Muscle of leg (tissue), 3 donors: ENCODE measurements at regions not wholly inside any gene's neighbourhood (a gene's known extent, or its start where the extent isn't known, plus 50 kb on each side); places are given as distances from the start of the nearest gene placed in this dataset.

Experiments used
- DNase-seq: peaks from one replicate; pipeline ENCODE4 v3.0.0; 2013
- H3K27ac ChIP-seq: one replicate; pipeline ENCODE4 v1.5.1; 2013; ENCODE audit warnings: mild to moderate bottlenecking, low read length, control low read depth
- H3K27me3 ChIP-seq: one replicate; pipeline ENCODE4 v1.6.1; 2013; ENCODE audit warnings: low read length; ENCODE audit not compliant: control insufficient read depth, insufficient read depth
- H3K36me3 ChIP-seq: one replicate; pipeline ENCODE4 v1.6.1; 2013; ENCODE audit warnings: low read length; ENCODE audit not compliant: control insufficient read depth, insufficient read depth
- H3K4me1 ChIP-seq: one replicate; pipeline ENCODE4 v1.6.1; 2013; ENCODE audit warnings: low read length; ENCODE audit not compliant: control insufficient read depth, insufficient read depth
- H3K4me3 ChIP-seq: one replicate; pipeline ENCODE4 v1.5.1; 2013; ENCODE audit warnings: low read length, control low read depth
- H3K9me3 ChIP-seq: replicated peaks from 2 replicates; pipeline ENCODE4 v1.6.1; 2013; ENCODE audit warnings: low read depth, low read length; ENCODE audit not compliant: control insufficient read depth
- WGBS: methylation state at CpG from one replicate; pipeline ENCODE4 v1.1.5; 2013; ENCODE audit warnings: missing lambda C conversion rate; ENCODE audit not compliant: insufficient coverage; 5-methylcytosine and 5-hydroxymethylcytosine counted together

DNA sequence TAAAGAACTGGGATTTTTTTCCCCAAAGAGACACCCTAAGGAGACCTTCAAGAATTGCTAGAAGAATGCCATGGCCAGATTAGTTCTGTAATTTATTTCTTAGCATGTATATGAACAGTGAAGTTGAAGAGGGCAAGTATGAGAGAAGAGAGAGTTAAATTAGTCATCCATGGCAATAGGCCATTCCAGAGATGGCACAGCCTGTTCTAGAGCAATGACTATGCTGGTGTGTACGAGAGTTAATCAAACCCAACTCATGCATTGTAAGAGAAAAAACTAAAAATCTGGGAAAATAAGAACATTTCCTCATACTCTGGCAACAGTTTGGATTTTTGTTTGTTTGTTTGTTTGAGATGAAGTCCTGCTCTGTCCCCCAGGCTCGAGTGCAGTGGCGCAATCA lies 112.1 kb upstream of the PIK3C3 start:
- Histone ChIP-seq H3K27ac (no peak overlapping the region), H3K9me3 (no peaks in the 10 kb centered on the region)
- whole genome bisulfite sequencing = 100% methylated on average over 2 of the region's 3 CpGs

GRCh38 chr18:41829647-41830516 lies 125.2 kb upstream of the PIK3C3 start:
- Histone ChIP-seq H3K9me3 (no peaks in the 10 kb centered on the region), H3K27ac (no peak overlapping the region), H3K36me3 (no peaks in the 10 kb centered on the region), H3K27me3 (no peaks in the 10 kb centered on the region), H3K4me1 (no peaks in the 10 kb centered on the region), H3K4me3 (no peak overlapping the region)
- no peak for DNase-seq
- 67% methylated on average over 6 of the region's 10 CpGs for WGBS

More for the DNA sequence above, 112.1 kb upstream of the PIK3C3 start:
- Histone ChIP-seq H3K27me3 (no peaks in the 10 kb centered on the region), H3K4me3 (no peak overlapping the region), H3K36me3 (no peaks in the 10 kb centered on the region), H3K4me1 (no peaks in the 10 kb centered on the region)
- DNase-seq = no peak

- Histone ChIP-seq H3K27ac (no peak overlapping the region), H3K27me3 (no peaks in the 10 kb centered on the region), H3K36me3 (no peaks in the 10 kb centered on the region), H3K4me3 (no peak overlapping the region), H3K9me3 (no peaks in the 10 kb centered on the region), H3K4me1 (no peaks in the 10 kb centered on the region)
- DNase-seq = no peak
- 80% methylated on average over 1 of the region's 2 CpGs for WGBS
Measured at GRCh38 chr18:41828137-41828536, 126.9 kb upstream of the PIK3C3 start.

GRCh38 chr18:41820784-41821183 lies 134.2 kb upstream of the PIK3C3 start:
- Histone ChIP-seq H3K9me3 (no peaks in the 10 kb centered on the region), H3K27ac (no peak overlapping the region), H3K4me3 (no peak overlapping the region), H3K4me1 (no peaks in the 10 kb centered on the region), H3K36me3 (no peaks in the 10 kb centered on the region), H3K27me3 (no peaks in the 10 kb centered on the region)
- DNase-seq = no peak
- whole genome bisulfite sequencing = 94% methylated on average over 2 of the region's 3 CpGs

DNA sequence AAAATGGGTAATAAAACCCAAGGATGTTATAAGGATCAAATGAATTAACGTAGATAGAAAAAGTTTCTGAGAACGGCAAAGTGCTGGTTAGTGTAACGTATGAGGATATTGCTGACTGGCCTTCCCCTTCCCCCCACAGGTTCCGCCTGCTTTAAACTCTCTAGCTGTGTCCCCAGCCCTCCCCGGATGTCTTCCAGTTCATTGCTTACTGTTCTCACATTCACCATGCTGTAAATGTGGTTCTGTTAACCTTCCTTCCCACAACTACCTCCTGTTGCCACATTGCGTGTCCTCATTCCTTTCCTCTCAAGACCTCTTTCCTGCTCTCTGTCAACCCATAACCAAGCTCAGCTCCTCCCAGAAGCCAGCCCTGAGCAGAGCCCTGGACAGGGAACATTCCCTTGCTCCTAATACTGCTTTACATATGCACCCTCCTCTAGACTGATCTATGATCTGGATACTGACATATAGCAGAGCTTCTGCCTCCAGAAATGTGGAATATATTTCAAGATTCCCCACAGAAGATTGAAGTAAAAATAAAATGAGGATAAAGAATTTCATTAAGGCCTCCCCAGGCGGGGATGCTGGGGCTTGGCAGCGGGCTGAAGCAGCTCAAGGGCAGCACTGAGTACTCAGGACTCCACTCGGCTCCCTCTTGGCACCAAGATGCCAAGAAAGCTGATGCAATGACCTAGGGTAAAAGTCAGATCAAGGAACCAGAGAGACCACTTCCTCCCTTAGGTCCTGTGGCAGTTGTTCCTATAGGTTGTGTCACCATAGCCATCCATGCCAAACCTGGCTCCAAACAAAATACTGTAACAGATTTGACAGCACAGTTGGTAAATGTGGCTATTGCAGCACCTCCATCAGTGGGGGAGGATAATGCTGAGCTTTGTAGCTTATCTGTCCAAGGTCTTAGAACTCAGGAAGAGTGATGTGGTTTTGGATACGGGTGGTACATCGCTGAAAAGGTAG lies 136.4 kb upstream of the PIK3C3 start:
- Histone ChIP-seq H3K27me3 (no peaks in the 10 kb centered on the region), H3K4me3 (no peak overlapping the region), H3K4me1 (no peaks in the 10 kb centered on the region), H3K36me3 (no peaks in the 10 kb centered on the region), H3K9me3 (no peaks in the 10 kb centered on the region), H3K27ac (no peak overlapping the region)
- WGBS = 71% methylated on average over 6 of the region's 11 CpGs
- DNase-seq = no peak

GRCh38 chr18:41814651-41815050 lies 140.4 kb upstream of the PIK3C3 start:
- DNase-seq = no peak
- H3K9me3 ChIP-seq = no peaks in the 10 kb centered on the region
- H3K4me1 ChIP-seq = no peaks in the 10 kb centered on the region
- H3K27ac ChIP-seq = no peak overlapping the region
- no peak overlapping the region for H3K4me3 ChIP-seq
- WGBS = no CpG with 5 or more reads among the region's 2 CpGs
- no peaks in the 10 kb centered on the region for H3K36me3 ChIP-seq
- H3K27me3 ChIP-seq = no peaks in the 10 kb centered on the region

DNA sequence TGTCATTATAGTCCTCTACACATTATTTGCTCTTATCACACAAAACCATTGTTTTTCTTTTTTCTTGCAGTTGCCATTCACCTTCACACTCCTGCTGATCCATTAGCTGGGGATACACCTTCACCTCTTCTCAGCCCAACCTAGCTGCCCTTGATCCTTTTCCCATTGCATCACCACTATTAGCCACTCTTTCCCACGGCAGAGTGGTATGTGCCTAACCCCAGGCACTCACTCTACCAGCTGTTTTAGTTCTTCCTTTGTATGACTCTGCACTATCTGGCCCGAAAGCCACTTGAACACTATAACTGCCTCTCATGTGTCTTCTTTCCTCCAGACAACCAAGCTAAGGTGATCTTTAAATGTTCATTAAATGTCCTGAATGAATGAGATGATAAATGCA lies 145.4 kb upstream of the PIK3C3 start:
- no peaks in the 10 kb centered on the region for H3K27me3 ChIP-seq
- no peak for DNase-seq
- 57% methylated on average over 1 of the region's 2 CpGs for WGBS
- no peak overlapping the region for H3K4me3 ChIP-seq
- no peaks in the 10 kb centered on the region for H3K4me1 ChIP-seq
- H3K27ac ChIP-seq = no peak overlapping the region
- no peaks in the 10 kb centered on the region for H3K9me3 ChIP-seq
- no peaks in the 10 kb centered on the region for H3K36me3 ChIP-seq

- no peaks in the 10 kb centered on the region for H3K27me3 ChIP-seq
- WGBS = no CpG with 5 or more reads among the region's 3 CpGs
- H3K4me3 ChIP-seq = no peak overlapping the region
- no peak for DNase-seq
- no peak overlapping the region for H3K27ac ChIP-seq
- no peaks in the 10 kb centered on the region for H3K36me3 ChIP-seq
- H3K4me1 ChIP-seq = no peaks in the 10 kb centered on the region
- H3K9me3 ChIP-seq = no peaks in the 10 kb centered on the region
Measured at GRCh38 chr18:41805341-41805740, 149.7 kb upstream of the PIK3C3 start.

DNA sequence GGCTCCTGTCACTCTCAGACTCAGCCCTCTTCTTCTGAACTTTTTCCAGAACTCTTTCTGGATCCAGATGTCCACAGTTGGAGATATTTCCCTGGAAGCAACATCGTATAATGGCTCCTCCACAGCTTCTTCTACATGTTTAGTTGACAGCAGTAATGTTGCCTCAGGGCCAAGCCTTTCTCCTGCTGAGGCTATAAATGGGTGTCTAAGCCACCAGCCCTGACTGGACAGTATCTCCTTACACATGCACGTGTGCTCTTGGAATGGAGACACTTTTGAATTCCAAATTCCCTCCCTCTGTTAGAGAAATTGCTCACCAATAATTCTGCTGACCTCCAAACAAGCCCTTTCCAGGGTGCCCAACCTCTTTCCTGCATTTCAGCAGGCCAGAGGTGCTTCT lies 156.2 kb upstream of the PIK3C3 start:
- 20% methylated on average over 1 of the region's 2 CpGs for WGBS
- H3K27ac ChIP-seq = no peak overlapping the region
- H3K9me3 ChIP-seq = no peaks in the 10 kb centered on the region
- H3K27me3 ChIP-seq = no peaks in the 10 kb centered on the region
- H3K4me3 ChIP-seq = no peak overlapping the region
- H3K4me1 ChIP-seq = no peaks in the 10 kb centered on the region
- peak; percentile 2 for DNase-seq
- no peaks in the 10 kb centered on the region for H3K36me3 ChIP-seq

DNA sequence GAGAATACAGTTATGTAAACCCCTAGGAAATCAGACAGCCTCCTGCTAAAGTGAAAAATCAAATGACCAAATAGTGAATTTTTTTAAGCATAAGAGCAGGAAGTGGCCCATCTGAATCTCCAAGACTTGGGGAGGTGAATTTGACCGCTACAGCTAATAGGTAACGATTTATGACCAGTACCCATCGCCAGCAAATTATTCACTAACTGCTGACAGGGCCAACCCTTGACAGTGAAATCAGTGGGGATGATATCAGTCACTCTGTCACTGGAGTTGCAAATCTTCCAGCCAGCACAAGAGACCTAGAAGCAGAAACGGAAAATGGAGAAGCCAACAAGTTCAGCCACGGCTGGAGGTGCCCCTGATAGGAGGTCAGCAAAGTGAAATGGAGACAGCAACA lies 164.3 kb upstream of the PIK3C3 start:
- H3K36me3 ChIP-seq = no peaks in the 10 kb centered on the region
- H3K4me3 ChIP-seq = no peak overlapping the region
- no peaks in the 10 kb centered on the region for H3K4me1 ChIP-seq
- H3K9me3 ChIP-seq = no peaks in the 10 kb centered on the region
- H3K27ac ChIP-seq = no peak overlapping the region
- no peak for DNase-seq
- H3K27me3 ChIP-seq = no peaks in the 10 kb centered on the region
- 68% methylated on average over 5 of the region's 5 CpGs for WGBS
